ENCODE measurements at regions not wholly inside any gene's neighbourhood (a gene's known extent, or its start where the extent isn't known, plus 50 kb on each side); places are given as distances from the start of the nearest gene placed in this dataset.

GRCh38 chr1:219050086-219050821 is 123.4 kb upstream of the LYPLAL1 start (continued):
- TF ChIP-seq HMGXB4 (CRISPR knock-in tag; IDR thresholded peaks at IDR 0.05) (no peak), ZBTB5 (IDR thresholded peaks at IDR 0.05) (0 out of 2 replicates have a peak, but pooled peaks have one; percentile 28), HBP1 (CRISPR knock-in tag; IDR thresholded peaks at IDR 0.05) (peak; percentile 78; the same call in 1 of the 2 replicates)

GRCh38 chr1:219050822-219051125 is 122.9 kb upstream of the LYPLAL1 start:
- intact Hi-C loops (cut with micrococcal nuclease) (loop anchor here (10.0 kb wide), 1 partner anchor 334 kb away; no protein-coding TSS in a partner anchor), in situ Hi-C loops (cut with MboI) (no loop called here)
- Histone ChIP-seq H3K27ac (ENCODE audit: extremely low read depth, low read depth, low read length) (no peak overlapping the region), H3K27me3 (ENCODE audit: control insufficient read depth in 2 of 2, insufficient read depth in 2 of 2, low read length in 2 of 2) (no peaks in the 10 kb centered on the region; a peak in 1 of 5 replicates), H3K4me1 (replicated peaks in 1 of 2; ENCODE audit: control insufficient read depth in 2 of 2, insufficient read depth in 2 of 2, low read length in 2 of 2) (no peaks in the 10 kb centered on the region), H3K9ac (ENCODE audit: insufficient read depth in 1 of 2, low read depth in 2 of 2, low read length in 2 of 2) (no peak overlapping the region), H3K36me3 (ENCODE audit: control insufficient read depth, insufficient read depth, low read length) (no peaks in the 10 kb centered on the region), H2AFZ (ENCODE audit: low read depth, low read length) (no peak overlapping the region), H4K20me1 (replicated peaks; ENCODE audit: control insufficient read depth, insufficient read depth, low read length) (no peaks in the 10 kb centered on the region), H3K9me3 (replicated peaks; ENCODE audit: control insufficient read depth, insufficient read depth, low read depth, low read length) (no peaks in the 10 kb centered on the region), H3K4me3 (no peak overlapping the region), H3K4me2 (ENCODE audit: insufficient read depth, low read length) (no peak overlapping the region), H3K79me2 (ENCODE audit: control insufficient read depth, insufficient read depth, low read length) (no peaks in the 10 kb centered on the region), H3K9me1 (ENCODE audit: control insufficient read depth, insufficient read depth, low read length) (no peaks in the 10 kb centered on the region)
- ChIA-PET POLR2A (no interaction called here), CTCF (ENCODE audit: low intra/inter-chr PET ratio) (no interaction called here)
- no TSS peak for BruUV-seq (replicated peaks)
- DNase-seq (ENCODE audit: extremely low read depth in 1 of 4, low spot score in 3 of 4), result no peak
- 0% methylated on average over 1 of the region's 1 CpG for WGBS (ENCODE audit: insufficient coverage, low coverage, missing lambda C conversion rate)
- no peak for FAIRE-seq
- no peak for ATAC-seq
- TF ChIP-seq FOXM1 (IDR thresholded peaks at IDR 0.05; ENCODE audit: low read depth), result no peak
- TF ChIP-seq FOXM1 (CRISPR knock-in tag; IDR thresholded peaks at IDR 0.05; ENCODE audit: low read depth), result no peak
- TF ChIP-seq ZNF707 (CRISPR knock-in tag; conservative IDR thresholded peaks at IDR 0.05), result no peak
